Loucy (cell line): ENCODE measurements at regions not wholly inside any gene's neighbourhood (a gene's known extent, or its start where the extent isn't known, plus 50 kb on each side); places are given as distances from the start of the nearest gene placed in this dataset.

Experiments
- EZH2phosphoT487 ChIP-seq: fragments of 200-600 bp; IDR thresholded peaks from 2 replicates; pipeline ENCODE4 v1.6.1; 2018; ENCODE audit warnings: antibody characterized with exemption, mild to moderate bottlenecking, moderate library complexity, borderline replicate concordance
- TF ChIP-seq, protein P1 (sequence below): fragments of 200-600 bp; sonication (generic); conservative IDR thresholded peaks from 2 replicates; pipeline ENCODE4 v1.5.1; 2014; ENCODE audit warnings: mild to moderate bottlenecking, antibody characterized with exemption, low read length

DNA sequence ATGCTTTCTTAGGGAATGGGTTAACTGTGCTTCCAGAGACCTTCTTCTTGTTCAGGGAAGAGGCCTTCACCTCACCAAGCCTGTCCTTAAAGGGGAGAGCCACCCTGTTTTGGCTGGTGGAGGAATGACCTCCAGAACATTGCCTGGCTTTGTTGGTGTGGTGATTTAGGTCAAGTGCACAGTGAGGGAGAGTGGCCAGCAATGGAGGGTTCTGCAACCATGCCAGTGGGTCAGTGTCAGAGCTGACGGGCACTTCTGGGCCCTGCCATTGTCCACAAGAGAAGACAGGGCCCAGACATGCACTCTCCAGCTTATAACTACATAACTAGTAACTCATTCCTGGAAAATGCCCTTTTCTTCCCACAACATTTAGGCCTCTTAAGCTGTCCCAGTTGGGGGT, 238.5 kb upstream of the AKR1E2 start:
- TF ChIP-seq, protein P1, sequence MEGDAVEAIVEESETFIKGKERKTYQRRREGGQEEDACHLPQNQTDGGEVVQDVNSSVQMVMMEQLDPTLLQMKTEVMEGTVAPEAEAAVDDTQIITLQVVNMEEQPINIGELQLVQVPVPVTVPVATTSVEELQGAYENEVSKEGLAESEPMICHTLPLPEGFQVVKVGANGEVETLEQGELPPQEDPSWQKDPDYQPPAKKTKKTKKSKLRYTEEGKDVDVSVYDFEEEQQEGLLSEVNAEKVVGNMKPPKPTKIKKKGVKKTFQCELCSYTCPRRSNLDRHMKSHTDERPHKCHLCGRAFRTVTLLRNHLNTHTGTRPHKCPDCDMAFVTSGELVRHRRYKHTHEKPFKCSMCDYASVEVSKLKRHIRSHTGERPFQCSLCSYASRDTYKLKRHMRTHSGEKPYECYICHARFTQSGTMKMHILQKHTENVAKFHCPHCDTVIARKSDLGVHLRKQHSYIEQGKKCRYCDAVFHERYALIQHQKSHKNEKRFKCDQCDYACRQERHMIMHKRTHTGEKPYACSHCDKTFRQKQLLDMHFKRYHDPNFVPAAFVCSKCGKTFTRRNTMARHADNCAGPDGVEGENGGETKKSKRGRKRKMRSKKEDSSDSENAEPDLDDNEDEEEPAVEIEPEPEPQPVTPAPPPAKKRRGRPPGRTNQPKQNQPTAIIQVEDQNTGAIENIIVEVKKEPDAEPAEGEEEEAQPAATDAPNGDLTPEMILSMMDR, result no peak
- TF ChIP-seq EZH2phosphoT487, result no peak
